ENCODE measurements at regions not wholly inside any gene's neighbourhood (a gene's known extent, or its start where the extent isn't known, plus 50 kb on each side); places are given as distances from the start of the nearest gene placed in this dataset.

- in situ Hi-C loops (cut with MboI; ENCODE audit: low sequenced_read_pairs, unreplicated experiment), result no loop called here
- TF ChIP-seq CTCF (IDR thresholded peaks at IDR 0.05; ENCODE audit: borderline replicate concordance, control extremely low read depth, extremely low read depth, insufficient read depth, missing control alignments), result no peak
Measured at GRCh38 chr20:53841741-53842140, 228.7 kb downstream of the BCAS1 start.

GRCh38 chr20:53840532-53840931, 229.9 kb downstream of the BCAS1 start:
- DNase-seq (ENCODE audit: low spot score), result no peak
- no peak for TF ChIP-seq CTCF (IDR thresholded peaks at IDR 0.05; ENCODE audit: borderline replicate concordance, control extremely low read depth, extremely low read depth, insufficient read depth, missing control alignments)
- in situ Hi-C loops (cut with MboI; ENCODE audit: low sequenced_read_pairs, unreplicated experiment), result no loop called here

More at GRCh38 chr20:53841741-53842140, 228.7 kb downstream of the BCAS1 start:
- DNase-seq (ENCODE audit: low spot score), result no peak

- in situ Hi-C loops (cut with MboI; ENCODE audit: low sequenced_read_pairs, unreplicated experiment), result no loop called here
- TF ChIP-seq CTCF (IDR thresholded peaks at IDR 0.05; ENCODE audit: borderline replicate concordance, control extremely low read depth, extremely low read depth, insufficient read depth, missing control alignments), result no peak
- DNase-seq (ENCODE audit: low spot score), result no peak
Measured at GRCh38 chr20:53839423-53840176, 230.8 kb downstream of the BCAS1 start.

GRCh38 chr20:53838311-53838868, 232.0 kb downstream of the BCAS1 start:
- no peak for DNase-seq (ENCODE audit: low spot score)
- TF ChIP-seq CTCF (IDR thresholded peaks at IDR 0.05; ENCODE audit: borderline replicate concordance, control extremely low read depth, extremely low read depth, insufficient read depth, missing control alignments), result no peak
- in situ Hi-C loops (cut with MboI; ENCODE audit: low sequenced_read_pairs, unreplicated experiment), result no loop called here

- no peak for TF ChIP-seq CTCF (IDR thresholded peaks at IDR 0.05; ENCODE audit: borderline replicate concordance, control extremely low read depth, extremely low read depth, insufficient read depth, missing control alignments)
- in situ Hi-C loops (cut with MboI; ENCODE audit: low sequenced_read_pairs, unreplicated experiment), result no loop called here
- DNase-seq (ENCODE audit: low spot score), result no peak
Measured at GRCh38 chr20:53837126-53837826, 233.1 kb downstream of the BCAS1 start.

- in situ Hi-C loops (cut with MboI; ENCODE audit: low sequenced_read_pairs, unreplicated experiment), result no loop called here
- no peak for TF ChIP-seq CTCF (IDR thresholded peaks at IDR 0.05; ENCODE audit: borderline replicate concordance, control extremely low read depth, extremely low read depth, insufficient read depth, missing control alignments)
- no peak for DNase-seq (ENCODE audit: low spot score)
Measured at GRCh38 chr20:53834749-53835148, 235.6 kb downstream of the BCAS1 start.
